ENCODE measurements at regions not wholly inside any gene's neighbourhood (a gene's known extent, or its start where the extent isn't known, plus 50 kb on each side); places are given as distances from the start of the nearest gene placed in this dataset.

DNA sequence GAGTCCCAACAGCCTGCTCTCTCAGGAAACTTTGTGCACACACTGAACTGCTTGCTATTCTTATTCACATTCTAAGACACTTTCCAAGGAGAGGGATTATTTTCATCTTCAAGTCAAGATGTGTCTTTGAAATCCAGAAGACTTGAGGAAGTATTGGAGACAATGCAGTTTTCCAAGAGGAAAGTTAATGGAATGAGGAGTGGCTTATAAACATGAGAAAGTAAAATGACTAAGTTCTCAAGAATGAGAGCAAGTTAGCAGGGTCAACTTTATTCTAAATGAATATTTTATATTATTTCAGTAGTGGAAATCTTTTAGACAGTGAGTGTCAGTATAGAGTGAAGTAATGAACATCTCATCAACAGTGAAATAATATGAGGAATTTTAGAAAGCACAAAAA is 1239.3 kb downstream of the MRPL39 start:
- Histone ChIP-seq H3K4me3 (ENCODE audit: low read length) (no peak overlapping the region), H3K9ac (ENCODE audit: low read depth, low read length) (no peak overlapping the region), H3K27me3 (ENCODE audit: insufficient read depth, low read length) (no peaks in the 10 kb centered on the region), H3K4me1 (ENCODE audit: insufficient read depth, low read length) (no peaks in the 10 kb centered on the region), H3K27ac (ENCODE audit: low read depth, low read length) (no peak overlapping the region), H3K36me3 (ENCODE audit: insufficient read depth, low read length) (no peaks in the 10 kb centered on the region), H3K9me3 (ENCODE audit: insufficient read depth, low read depth, low read length) (no peaks in the 10 kb centered on the region)

- 86% methylated on average over 7 of the region's 7 CpGs for WGBS
- H3K9me3 ChIP-seq (ENCODE audit: insufficient read depth, low read depth, low read length) = no peaks in the 10 kb centered on the region
- H3K9ac ChIP-seq (ENCODE audit: low read depth, low read length) = no peak overlapping the region
- no peak overlapping the region for H3K4me3 ChIP-seq (ENCODE audit: low read length)
- no peaks in the 10 kb centered on the region for H3K4me1 ChIP-seq (ENCODE audit: insufficient read depth, low read length)
- no peak overlapping the region for H3K27ac ChIP-seq (ENCODE audit: low read depth, low read length)
- H3K27me3 ChIP-seq (ENCODE audit: insufficient read depth, low read length) = no peaks in the 10 kb centered on the region
- H3K36me3 ChIP-seq (ENCODE audit: insufficient read depth, low read length) = no peaks in the 10 kb centered on the region
Measured at GRCh38 chr21:24353492-24353891, 1253.8 kb downstream of the MRPL39 start.

GRCh38 chr21:24339406-24339805 is 1267.9 kb downstream of the MRPL39 start:
- no peak overlapping the region for H3K9ac ChIP-seq (ENCODE audit: low read depth, low read length)

DNA sequence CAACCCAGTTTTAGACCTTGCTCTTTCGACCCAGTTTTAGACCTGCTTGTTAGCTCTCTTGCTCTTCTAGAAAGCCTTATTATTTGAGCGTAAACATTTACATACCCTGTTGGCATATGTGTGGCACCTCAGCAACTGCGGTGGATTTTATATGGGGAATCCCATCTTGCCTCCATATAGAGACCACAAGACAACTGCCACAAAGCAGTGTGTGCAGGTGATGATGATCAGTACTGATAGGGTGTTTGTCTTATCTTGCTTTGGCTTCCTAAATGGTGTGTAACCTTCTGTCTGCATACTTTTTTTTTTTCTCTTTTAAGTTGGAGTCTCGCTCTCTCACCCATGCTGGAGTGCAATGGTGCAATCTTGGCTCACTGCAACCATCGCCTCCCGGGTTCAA is 1270.8 kb downstream of the MRPL39 start:
- Histone ChIP-seq H3K4me3 (ENCODE audit: low read length) (no peak overlapping the region), H3K27ac (ENCODE audit: low read depth, low read length) (no peak overlapping the region), H3K4me1 (ENCODE audit: insufficient read depth, low read length) (no peaks in the 10 kb centered on the region), H3K9me3 (ENCODE audit: insufficient read depth, low read depth, low read length) (no peaks in the 10 kb centered on the region), H3K36me3 (ENCODE audit: insufficient read depth, low read length) (no peaks in the 10 kb centered on the region), H3K9ac (ENCODE audit: low read depth, low read length) (no peak overlapping the region), H3K27me3 (ENCODE audit: insufficient read depth, low read length) (no peaks in the 10 kb centered on the region)
- WGBS = 92% methylated on average over 6 of the region's 6 CpGs

More at GRCh38 chr21:24339406-24339805, 1267.9 kb downstream of the MRPL39 start:
- 80% methylated on average over 2 of the region's 2 CpGs for WGBS
- no peaks in the 10 kb centered on the region for H3K4me1 ChIP-seq (ENCODE audit: insufficient read depth, low read length)
- H3K36me3 ChIP-seq (ENCODE audit: insufficient read depth, low read length) = no peaks in the 10 kb centered on the region
- no peaks in the 10 kb centered on the region; the same call in 1 of the 2 replicates for H3K27me3 ChIP-seq (ENCODE audit: insufficient read depth, low read length)
- no peaks in the 10 kb centered on the region for H3K9me3 ChIP-seq (ENCODE audit: insufficient read depth, low read depth, low read length)
- no peak overlapping the region for H3K27ac ChIP-seq (ENCODE audit: low read depth, low read length)
- H3K4me3 ChIP-seq (ENCODE audit: low read length) = no peak overlapping the region

- WGBS = 85% methylated on average over 2 of the region's 2 CpGs
- Histone ChIP-seq H3K9me3 (ENCODE audit: insufficient read depth, low read depth, low read length) (0 out of 2 replicates have a peak, but pooled peaks cover 4% of the 10 kb centered on the region), H3K27ac (ENCODE audit: low read depth, low read length) (no peak overlapping the region), H3K4me3 (ENCODE audit: low read length) (no peak overlapping the region), H3K36me3 (ENCODE audit: insufficient read depth, low read length) (no peaks in the 10 kb centered on the region), H3K27me3 (ENCODE audit: insufficient read depth, low read length) (no peaks in the 10 kb centered on the region), H3K4me1 (ENCODE audit: insufficient read depth, low read length) (no peaks in the 10 kb centered on the region), H3K9ac (ENCODE audit: low read depth, low read length) (no peak overlapping the region)
Measured at GRCh38 chr21:24323536-24323935, 1283.7 kb downstream of the MRPL39 start.

DNA sequence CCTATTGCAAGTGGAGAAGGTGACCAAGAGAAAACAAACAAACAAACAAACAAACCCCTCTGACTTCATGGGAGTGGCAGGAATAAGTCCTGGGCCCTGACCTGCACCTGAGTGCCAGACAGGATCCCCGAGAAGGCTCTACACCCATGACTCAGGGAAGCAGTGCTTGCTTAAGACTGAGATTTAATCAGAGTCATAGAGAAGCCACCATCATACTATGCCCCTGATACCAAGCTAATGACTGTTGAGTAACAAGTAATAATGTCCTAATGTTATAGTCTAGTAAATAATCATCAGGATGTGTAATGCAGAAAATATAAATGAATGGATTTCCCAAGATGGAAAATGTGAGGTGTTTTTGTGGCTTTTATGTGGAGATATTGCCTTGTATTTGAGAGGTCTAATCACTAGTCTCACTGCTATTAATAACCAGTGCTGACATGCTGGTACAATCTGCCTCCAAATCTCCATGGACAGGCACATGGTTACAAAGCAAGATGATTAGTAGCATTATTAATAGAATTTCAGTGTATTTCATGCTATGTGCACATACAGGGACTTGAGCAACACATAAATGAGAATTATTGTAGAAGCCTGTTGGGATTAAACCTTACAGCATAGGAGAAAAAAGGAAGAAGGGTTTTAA is 1290.9 kb downstream of the MRPL39 start:
- H3K4me1 ChIP-seq (ENCODE audit: insufficient read depth, low read length) = no peaks in the 10 kb centered on the region
- H3K27me3 ChIP-seq (ENCODE audit: insufficient read depth, low read length) = no peaks in the 10 kb centered on the region
- H3K9me3 ChIP-seq (ENCODE audit: insufficient read depth, low read depth, low read length) = no peaks in the 10 kb centered on the region; the same call in 1 of the 2 replicates
- no peaks in the 10 kb centered on the region for H3K36me3 ChIP-seq (ENCODE audit: insufficient read depth, low read length)
- H3K4me3 ChIP-seq (ENCODE audit: low read length) = no peak overlapping the region
- WGBS = 67% methylated on average over 1 of the region's 1 CpG
- H3K9ac ChIP-seq (ENCODE audit: low read depth, low read length) = no peak overlapping the region
- H3K27ac ChIP-seq (ENCODE audit: low read depth, low read length) = no peak overlapping the region

DNA sequence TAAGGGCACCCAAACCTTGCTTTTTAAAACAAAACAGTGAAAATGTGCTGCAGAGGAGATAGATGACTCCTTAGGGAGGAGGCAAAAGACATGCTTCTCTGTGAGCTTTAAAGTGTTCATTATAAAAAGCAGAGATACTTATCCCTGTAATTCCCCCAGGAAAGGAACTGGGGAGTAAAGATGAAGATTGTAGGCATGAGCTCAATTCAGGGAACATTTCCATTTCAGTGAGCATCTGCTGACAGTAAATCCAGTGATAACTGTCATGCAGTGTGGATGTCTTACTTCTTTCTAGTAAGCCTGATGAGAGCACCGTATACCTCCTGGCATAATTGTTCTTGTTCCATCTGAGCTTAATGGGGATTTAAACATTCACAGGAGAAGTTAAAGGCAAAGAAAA is 1296.5 kb downstream of the MRPL39 start:
- no peaks in the 10 kb centered on the region for H3K4me1 ChIP-seq (ENCODE audit: insufficient read depth, low read length)
- H3K4me3 ChIP-seq (ENCODE audit: low read length) = no peak overlapping the region
- no peaks in the 10 kb centered on the region for H3K27me3 ChIP-seq (ENCODE audit: insufficient read depth, low read length)
- no peak overlapping the region for H3K27ac ChIP-seq (ENCODE audit: low read depth, low read length)
- 90% methylated on average over 1 of the region's 1 CpG for WGBS
- peaks cover 11% of the 10 kb centered on the region; the same call in 1 of the 2 replicates for H3K9me3 ChIP-seq (ENCODE audit: insufficient read depth, low read depth, low read length)
- no peak overlapping the region for H3K9ac ChIP-seq (ENCODE audit: low read depth, low read length)
- H3K36me3 ChIP-seq (ENCODE audit: insufficient read depth, low read length) = no peaks in the 10 kb centered on the region

DNA sequence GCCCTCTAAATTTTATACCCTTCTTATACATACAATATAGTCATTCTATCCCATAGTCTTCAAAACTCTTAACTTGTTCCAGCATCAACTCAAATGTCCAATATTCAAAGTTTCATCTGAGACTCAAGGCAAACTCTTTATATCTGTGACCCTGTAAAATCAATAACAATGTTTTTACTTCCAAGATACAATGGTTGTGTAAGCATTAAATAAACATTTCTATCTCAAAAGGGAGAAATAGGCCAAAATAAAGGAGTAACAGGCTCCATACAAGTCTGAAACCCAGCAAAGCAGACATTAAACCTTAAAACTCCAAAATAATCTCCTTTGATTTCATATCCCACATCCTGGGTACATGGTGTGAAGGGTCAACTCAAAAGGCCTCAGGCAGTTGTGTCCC is 1299.1 kb downstream of the MRPL39 start:
- Histone ChIP-seq H3K4me1 (ENCODE audit: insufficient read depth, low read length) (no peaks in the 10 kb centered on the region), H3K9me3 (ENCODE audit: insufficient read depth, low read depth, low read length) (peaks cover 11% of the 10 kb centered on the region; the same call in 1 of the 2 replicates), H3K27me3 (ENCODE audit: insufficient read depth, low read length) (no peaks in the 10 kb centered on the region), H3K36me3 (ENCODE audit: insufficient read depth, low read length) (no peaks in the 10 kb centered on the region), H3K27ac (ENCODE audit: low read depth, low read length) (no peak overlapping the region), H3K4me3 (ENCODE audit: low read length) (no peak overlapping the region), H3K9ac (ENCODE audit: low read depth, low read length) (no peak overlapping the region)

DNA sequence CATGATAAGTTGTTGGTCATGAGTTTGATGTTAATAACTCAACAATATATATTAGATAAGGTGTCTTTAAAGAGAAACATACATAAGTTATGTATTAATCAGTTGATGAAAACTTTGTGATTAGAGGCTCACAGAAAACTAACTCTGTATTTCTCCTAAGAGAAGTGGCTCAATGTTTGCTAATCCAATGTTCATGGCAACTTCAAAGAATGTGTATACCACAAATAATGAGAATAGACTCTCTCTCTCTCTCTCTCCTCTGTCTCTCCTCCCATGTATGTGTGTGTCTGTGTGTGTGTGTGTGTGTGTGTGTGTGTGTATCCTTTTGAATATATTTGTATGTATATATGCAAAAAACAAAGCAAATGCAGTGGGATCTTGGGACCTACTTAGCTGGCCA is 1304.9 kb downstream of the MRPL39 start:
- Histone ChIP-seq H3K4me3 (ENCODE audit: low read length) (no peak overlapping the region), H3K27me3 (ENCODE audit: insufficient read depth, low read length) (no peaks in the 10 kb centered on the region), H3K9me3 (ENCODE audit: insufficient read depth, low read depth, low read length) (no peaks in the 10 kb centered on the region; the same call in 1 of the 2 replicates), H3K9ac (ENCODE audit: low read depth, low read length) (no peak overlapping the region), H3K4me1 (ENCODE audit: insufficient read depth, low read length) (no peaks in the 10 kb centered on the region), H3K36me3 (ENCODE audit: insufficient read depth, low read length) (no peaks in the 10 kb centered on the region), H3K27ac (ENCODE audit: low read depth, low read length) (no peak overlapping the region)

DNA sequence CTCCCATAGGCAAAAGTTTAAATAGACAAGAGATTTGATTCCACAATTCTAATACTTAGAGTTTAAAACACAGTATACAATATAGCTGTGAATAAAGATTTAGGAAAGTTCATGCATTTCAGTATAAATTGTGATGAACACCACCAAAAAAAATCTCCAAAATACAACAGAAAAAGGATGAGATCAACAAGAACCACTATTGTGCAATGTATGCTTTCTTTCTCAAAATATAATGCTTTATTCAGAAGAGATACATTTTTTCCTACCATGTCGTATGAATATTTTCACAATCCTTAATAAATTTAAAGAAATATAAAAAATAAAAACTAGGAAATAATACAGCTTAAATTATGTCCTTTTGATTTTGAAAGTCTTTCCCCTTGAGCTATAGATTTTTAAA is 1309.2 kb downstream of the MRPL39 start:
- H3K27me3 ChIP-seq (ENCODE audit: insufficient read depth, low read length) = no peaks in the 10 kb centered on the region
- WGBS = no CpG with 5 or more reads among the region's 1 CpG
- H3K4me1 ChIP-seq (ENCODE audit: insufficient read depth, low read length) = no peaks in the 10 kb centered on the region
- no peak overlapping the region for H3K4me3 ChIP-seq (ENCODE audit: low read length)
- no peak overlapping the region for H3K27ac ChIP-seq (ENCODE audit: low read depth, low read length)
- H3K36me3 ChIP-seq (ENCODE audit: insufficient read depth, low read length) = no peaks in the 10 kb centered on the region
- peaks cover 2% of the 10 kb centered on the region; the same call in 1 of the 2 replicates for H3K9me3 ChIP-seq (ENCODE audit: insufficient read depth, low read depth, low read length)
- H3K9ac ChIP-seq (ENCODE audit: low read depth, low read length) = no peak overlapping the region

DNA sequence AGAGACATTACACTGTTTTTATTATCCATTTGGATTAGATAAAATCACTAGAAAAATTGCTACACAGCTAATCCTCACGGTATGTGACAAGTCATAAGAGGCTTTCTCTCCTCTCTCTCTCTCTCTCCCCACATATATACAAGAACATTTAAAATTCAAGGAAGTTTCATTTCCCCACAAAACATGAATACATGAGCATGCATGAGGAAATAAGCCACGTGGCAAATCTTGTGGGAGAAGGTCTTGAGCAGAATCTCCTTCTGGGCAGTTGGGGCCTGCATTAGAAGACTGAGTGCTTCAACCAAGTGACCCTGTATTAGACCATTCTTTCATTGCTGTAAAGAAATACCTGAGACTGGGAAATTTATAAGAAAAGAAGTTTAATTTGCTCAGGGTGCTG is 1313.1 kb downstream of the MRPL39 start:
- no peaks in the 10 kb centered on the region for H3K36me3 ChIP-seq (ENCODE audit: insufficient read depth, low read length)

More for the DNA sequence above, 1313.1 kb downstream of the MRPL39 start:
- H3K4me3 ChIP-seq (ENCODE audit: low read length) = no peak overlapping the region
- H3K9ac ChIP-seq (ENCODE audit: low read depth, low read length) = no peak overlapping the region
- H3K4me1 ChIP-seq (ENCODE audit: insufficient read depth, low read length) = no peaks in the 10 kb centered on the region
- H3K9me3 ChIP-seq (ENCODE audit: insufficient read depth, low read depth, low read length) = 0 out of 2 replicates have a peak, but pooled peaks cover 2% of the 10 kb centered on the region
- 59% methylated on average over 2 of the region's 2 CpGs for WGBS
- H3K27ac ChIP-seq (ENCODE audit: low read depth, low read length) = no peak overlapping the region
- H3K27me3 ChIP-seq (ENCODE audit: insufficient read depth, low read length) = no peaks in the 10 kb centered on the region

Data from HUES64 (cell line).